Adrenal gland (tissue), 9 donors: ENCODE measurements at regions not wholly inside any gene's neighbourhood (a gene's known extent, or its start where the extent isn't known, plus 50 kb on each side); places are given as distances from the start of the nearest gene placed in this dataset.

Source experiments
- DNase-seq, 7 donors: peaks; one replicate each; pipeline ENCODE4 v3.0.0-alpha.2; 2019 to 2020
- H3K27ac ChIP-seq, 5 donors: fragments of 200-600 bp; sonication (generic) in 4 of 5; 1 replicate in 3 of 5; 2 replicates in 2 of 5; pipeline versions ENCODE4 v1.5.1 to v1.8.0; 2016 to 2020; ENCODE audit warnings: mild to moderate bottlenecking in 1 of 5
- H3K27me3 ChIP-seq: fragments of 200-600 bp; 2 replicates; pipeline ENCODE4 v1.8.0; 2021
- H3K36me3 ChIP-seq, 2 donors: fragments of 200-600 bp; replicated peaks in 1 of 2; 1 replicate in 1 of 2; 2 replicates in 1 of 2; pipeline versions ENCODE4 v1.5.1 to v1.8.0; 2018 to 2022
- H3K4me1 ChIP-seq, 2 donors: fragments of 200-600 bp; replicated peaks in 1 of 2; 1 replicate in 1 of 2; 2 replicates in 1 of 2; pipeline versions ENCODE4 v1.5.1 to v1.8.0; 2018 to 2021
- H3K4me3 ChIP-seq, 4 donors: fragments of 200-600 bp; sonication (generic) in 3 of 4; one replicate each; pipeline ENCODE4 v1.5.1; 2016 to 2018
- H3K9me3 ChIP-seq, 3 donors: fragments of 200-600 bp; sonication (generic) in 1 of 3; replicated peaks in 1 of 3; 1 replicate in 2 of 3; 2 replicates in 1 of 3; pipeline versions ENCODE4 v1.5.1 to v1.8.0; 2016 to 2021
- POLR2A ChIP-seq, 2 donors: fragments of 450-650 bp; IDR thresholded peaks; one replicate each; pipeline ENCODE4 v1.6.1; 2017; ENCODE audit warnings: antibody characterized with exemption in 2 of 2, mild to moderate bottlenecking in 2 of 2, moderate library complexity in 1 of 2
- WGBS, 4 donors: extraction: QIAGEN DNeasy Blood & Tissue Kit in 2 of 4; methylation state at CpG; one replicate each; pipeline versions ENCODE4 v1.1.5 to v1.1.7; 2013 to 2017; 5-methylcytosine and 5-hydroxymethylcytosine counted together
- intact Hi-C, 2 donors: fragments of 100-400 bp; cut with DNase I; formaldehyde crosslinking; loops; one replicate each; pipeline versions ENCODE4 v1.14.1 to v1.15.0; 2022 to 2023
- TF ChIP-seq, protein P1 (sequence below), 6 experiments: fragments of 450-650 bp in 4 of 6; fragments of 200-600 bp in 2 of 6; sonication (generic) in 1 of 6; IDR thresholded peaks; 1 replicate in 5 of 6; 2 replicates in 1 of 6; pipeline versions ENCODE4 v1.5.1 to v1.8.0; 2016 to 2021; ENCODE audit warnings: antibody characterized with exemption in 6 of 6, mild to moderate bottlenecking in 2 of 6, moderate library complexity in 1 of 6
- donor health status: healthy with polysubstance abuse.
- donor health status: Bipolar disorder and iron deficiency.
- donor health status: DM: yes; HTN: yes; CAD: no.
- donor health status: DM: no; HTN: no; CAD: no.
- donor health status: DM: no; HTN: no; CAD: no.

DNA sequence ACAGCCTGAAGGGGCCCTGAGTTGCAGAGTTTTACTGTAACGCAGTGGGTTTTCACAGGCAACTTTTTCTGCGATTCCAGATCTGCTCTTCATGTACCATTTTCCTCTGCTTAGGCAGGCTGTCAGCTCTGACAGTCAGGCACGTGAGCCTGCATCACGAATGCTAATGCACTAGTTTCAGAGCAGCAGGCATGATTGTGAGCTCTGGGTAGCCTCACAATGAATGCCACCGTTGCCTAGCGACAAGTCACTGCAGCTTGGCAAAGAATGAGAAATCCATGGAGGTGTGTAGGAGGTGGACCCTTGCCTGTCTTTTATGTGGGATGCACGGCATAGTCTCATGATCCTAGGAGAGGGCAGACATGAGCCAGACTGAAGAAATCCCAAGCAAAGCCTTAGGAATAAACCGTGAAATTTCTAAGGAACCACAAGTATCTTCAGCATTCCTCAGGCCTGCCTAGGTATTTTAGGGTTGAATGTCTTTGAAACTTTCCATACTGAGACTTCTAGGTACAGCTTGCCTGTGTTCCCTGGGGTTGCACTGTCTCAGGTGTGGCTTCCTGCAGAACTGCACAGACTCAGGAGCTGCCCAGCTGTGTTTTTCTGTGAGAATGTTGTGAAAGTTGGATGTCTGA is 774.7 kb upstream of the TSPY4 start:
- peak in 1 of 7 donors; percentile 60 for DNase-seq
- no peaks in the 10 kb centered on the region for H3K27me3 ChIP-seq
- H3K36me3 ChIP-seq, result no peaks in the 10 kb centered on the region
- no peak overlapping the region for H3K4me3 ChIP-seq
- WGBS, 4 donors, result 60 to 68% methylated on average over 6 to 8 of the region's 8 CpGs; no CpG with 5 or more reads in 2 of the 4 donors
- no peak for TF ChIP-seq POLR2A (IDR thresholded peaks at IDR 0.05)
- TF ChIP-seq, protein P1, sequence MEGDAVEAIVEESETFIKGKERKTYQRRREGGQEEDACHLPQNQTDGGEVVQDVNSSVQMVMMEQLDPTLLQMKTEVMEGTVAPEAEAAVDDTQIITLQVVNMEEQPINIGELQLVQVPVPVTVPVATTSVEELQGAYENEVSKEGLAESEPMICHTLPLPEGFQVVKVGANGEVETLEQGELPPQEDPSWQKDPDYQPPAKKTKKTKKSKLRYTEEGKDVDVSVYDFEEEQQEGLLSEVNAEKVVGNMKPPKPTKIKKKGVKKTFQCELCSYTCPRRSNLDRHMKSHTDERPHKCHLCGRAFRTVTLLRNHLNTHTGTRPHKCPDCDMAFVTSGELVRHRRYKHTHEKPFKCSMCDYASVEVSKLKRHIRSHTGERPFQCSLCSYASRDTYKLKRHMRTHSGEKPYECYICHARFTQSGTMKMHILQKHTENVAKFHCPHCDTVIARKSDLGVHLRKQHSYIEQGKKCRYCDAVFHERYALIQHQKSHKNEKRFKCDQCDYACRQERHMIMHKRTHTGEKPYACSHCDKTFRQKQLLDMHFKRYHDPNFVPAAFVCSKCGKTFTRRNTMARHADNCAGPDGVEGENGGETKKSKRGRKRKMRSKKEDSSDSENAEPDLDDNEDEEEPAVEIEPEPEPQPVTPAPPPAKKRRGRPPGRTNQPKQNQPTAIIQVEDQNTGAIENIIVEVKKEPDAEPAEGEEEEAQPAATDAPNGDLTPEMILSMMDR (IDR thresholded peaks at IDR 0.05), result no peak
- H3K9me3 ChIP-seq, result no peaks in the 10 kb centered on the region
- no peak overlapping the region for H3K27ac ChIP-seq
- intact Hi-C loops, result no loop called here
- H3K4me1 ChIP-seq, result no peaks in the 10 kb centered on the region

GRCh38 chrY:8564421-8564820 is 772.8 kb upstream of the TSPY4 start:
- H3K4me3 ChIP-seq, result no peak overlapping the region
- intact Hi-C loops, result no loop called here
- WGBS, 4 donors, result 67 to 77% methylated on average over 1 to 3 of the region's 3 CpGs; no CpG with 5 or more reads in 2 of the 4 donors
- H3K36me3 ChIP-seq, result no peaks in the 10 kb centered on the region
- DNase-seq, result no peak
- no peaks in the 10 kb centered on the region for H3K4me1 ChIP-seq
- H3K9me3 ChIP-seq, result no peaks in the 10 kb centered on the region
- H3K27ac ChIP-seq, result no peak overlapping the region
- no peaks in the 10 kb centered on the region for H3K27me3 ChIP-seq
- no peak for TF ChIP-seq POLR2A (IDR thresholded peaks at IDR 0.05)
- TF ChIP-seq, protein P1 (IDR thresholded peaks at IDR 0.05), result no peak

- no peak overlapping the region for H3K4me3 ChIP-seq
- 38 to 42% methylated on average over 1 to 2 of the region's 2 CpGs; no CpG with 5 or more reads in 2 of the 4 donors for WGBS, 4 donors
- TF ChIP-seq, protein P1 (IDR thresholded peaks at IDR 0.05), result no peak
- no peak for TF ChIP-seq POLR2A (IDR thresholded peaks at IDR 0.05)
- H3K9me3 ChIP-seq, result no peaks in the 10 kb centered on the region
- H3K36me3 ChIP-seq, result no peaks in the 10 kb centered on the region
- intact Hi-C loops, result no loop called here
- H3K4me1 ChIP-seq, result no peaks in the 10 kb centered on the region
- H3K27me3 ChIP-seq, result no peaks in the 10 kb centered on the region
- no peak overlapping the region for H3K27ac ChIP-seq
- DNase-seq, result no peak
Measured at GRCh38 chrY:8566198-8566597, 771.1 kb upstream of the TSPY4 start.

DNA sequence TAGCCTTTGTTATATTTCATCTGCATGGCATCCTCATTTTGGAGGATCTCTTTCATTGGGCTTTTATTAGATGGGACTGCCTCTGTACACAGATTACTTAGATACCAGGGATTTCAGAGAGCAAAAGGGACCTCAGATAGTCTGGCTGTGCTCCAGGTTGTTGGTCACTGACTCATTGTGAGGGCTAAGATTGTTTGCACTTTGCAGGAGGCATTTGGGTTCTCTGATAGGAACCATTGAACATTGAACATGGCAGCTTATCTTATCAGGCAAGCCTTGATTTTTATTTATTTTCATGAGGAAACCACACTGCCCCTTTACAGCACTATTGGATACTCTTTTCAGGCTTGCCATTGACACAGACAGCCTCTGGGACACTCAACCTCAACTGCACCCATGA is 766.9 kb upstream of the TSPY4 start:
- no peak for DNase-seq
- H3K9me3 ChIP-seq, result no peaks in the 10 kb centered on the region
- H3K36me3 ChIP-seq, result no peaks in the 10 kb centered on the region
- H3K27ac ChIP-seq, result no peak overlapping the region
- H3K4me3 ChIP-seq, result no peak overlapping the region
- no peaks in the 10 kb centered on the region for H3K27me3 ChIP-seq
- intact Hi-C loops, result no loop called here
- TF ChIP-seq, protein P1 (IDR thresholded peaks at IDR 0.05), result no peak
- TF ChIP-seq POLR2A (IDR thresholded peaks at IDR 0.05), result no peak
- H3K4me1 ChIP-seq, result no peaks in the 10 kb centered on the region
